NCI-H2081 treated with DMSO at 0.1 percent for 48 hours (cell line): ENCODE measurements at regions not wholly inside any gene's neighbourhood (a gene's known extent, or its start where the extent isn't known, plus 50 kb on each side); places are given as distances from the start of the nearest gene placed in this dataset.

Experiments
- DNase-seq: peaks from one replicate; lab custom pipeline; 2025; lab: John Stamatoyannopoulos, UW

DNA sequence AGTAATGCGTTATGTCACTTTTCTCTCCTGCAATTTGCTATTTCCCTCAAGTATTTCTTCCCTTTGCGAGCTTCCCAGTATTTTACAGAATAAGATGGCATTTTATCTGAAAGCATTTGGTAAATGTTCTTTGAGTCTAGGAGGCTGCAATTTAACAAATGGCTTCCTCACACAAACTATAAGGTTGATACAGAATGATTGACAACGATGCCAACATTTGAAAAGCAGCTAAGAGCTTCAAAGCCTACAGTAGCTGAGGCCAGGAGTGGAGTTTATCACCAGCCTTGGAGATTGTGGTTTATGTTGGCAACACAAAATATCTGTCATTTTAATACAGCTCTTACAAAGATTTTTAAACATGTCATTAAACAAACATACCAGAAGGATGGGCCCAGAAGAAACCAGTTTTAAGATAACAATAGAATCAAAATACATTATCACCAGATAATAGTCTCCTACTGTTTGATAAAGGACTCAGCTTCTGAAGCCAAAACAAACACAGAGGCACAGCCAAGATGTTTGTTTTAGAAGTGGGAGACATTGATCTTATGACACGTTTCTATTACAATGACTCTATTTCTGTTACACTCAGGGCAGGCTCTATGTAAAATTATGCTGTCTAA lies 711.4 kb upstream of the ACVR2A start:
- DNase-seq, result no peak

- no peak for DNase-seq
Measured at GRCh38 chr2:147125145-147125544, 719.7 kb upstream of the ACVR2A start.

- no peak for DNase-seq
Measured at GRCh38 chr2:147122944-147123343, 721.9 kb upstream of the ACVR2A start.

GRCh38 chr2:147110962-147111361 lies 733.9 kb upstream of the ACVR2A start:
- DNase-seq, result no peak

DNA sequence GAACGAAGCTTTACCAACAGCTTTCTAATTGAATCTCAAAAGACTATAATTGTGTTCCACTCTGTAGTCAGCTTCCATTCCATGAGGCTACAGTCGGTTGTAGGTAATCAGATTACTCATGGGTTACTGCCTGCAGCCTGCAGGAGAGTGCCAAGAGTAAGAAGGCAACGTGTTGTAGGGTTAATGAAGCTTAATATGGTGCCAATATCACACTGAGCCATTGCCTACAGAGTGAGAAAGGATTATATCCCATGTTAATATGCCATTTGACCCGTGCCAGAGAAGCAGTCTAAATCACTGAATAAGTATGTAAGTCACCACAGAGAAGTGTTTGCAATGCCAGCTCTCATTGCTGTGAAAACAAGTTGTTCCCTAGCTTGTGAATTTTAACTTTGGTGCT lies 734.5 kb upstream of the ACVR2A start:
- DNase-seq, result no peak

DNA sequence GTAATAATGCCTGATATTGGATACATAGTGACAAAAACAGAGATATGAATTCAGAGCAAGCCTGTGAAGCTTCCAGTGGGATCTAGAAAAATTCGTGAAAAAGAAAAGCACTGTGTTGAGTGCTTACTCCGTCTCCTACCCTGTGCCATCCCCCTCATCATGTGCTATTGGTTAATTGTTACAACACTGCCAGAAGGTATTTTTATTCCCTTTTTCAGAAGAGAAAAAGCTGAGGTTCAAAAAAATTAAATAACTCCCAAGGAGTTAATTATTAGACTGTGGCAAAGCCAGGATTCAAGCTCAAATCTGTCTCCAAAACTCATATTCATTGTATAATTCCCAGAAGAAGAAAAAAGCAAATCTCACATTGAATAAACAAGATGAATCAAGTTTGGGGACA lies 735.5 kb upstream of the ACVR2A start:
- no peak for DNase-seq

DNA sequence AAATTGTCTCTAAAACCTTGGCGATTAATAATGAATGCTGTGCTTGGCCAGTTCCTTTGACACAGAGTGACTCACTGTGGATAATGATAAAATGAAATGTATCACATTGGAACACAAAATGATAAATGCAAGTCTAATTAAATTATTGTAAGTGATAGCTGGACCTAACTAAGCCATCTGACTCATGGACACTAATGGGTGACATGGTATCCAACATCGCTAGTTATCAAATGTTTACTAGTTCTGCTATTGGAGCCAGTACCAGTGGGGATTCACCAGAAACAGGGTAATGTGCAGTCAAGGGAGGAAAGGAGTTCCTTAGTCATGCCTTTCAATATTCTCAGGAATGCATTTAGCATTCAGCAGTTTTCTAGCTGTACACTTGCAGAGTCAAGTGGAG lies 736.3 kb upstream of the ACVR2A start:
- DNase-seq, result no peak

DNA sequence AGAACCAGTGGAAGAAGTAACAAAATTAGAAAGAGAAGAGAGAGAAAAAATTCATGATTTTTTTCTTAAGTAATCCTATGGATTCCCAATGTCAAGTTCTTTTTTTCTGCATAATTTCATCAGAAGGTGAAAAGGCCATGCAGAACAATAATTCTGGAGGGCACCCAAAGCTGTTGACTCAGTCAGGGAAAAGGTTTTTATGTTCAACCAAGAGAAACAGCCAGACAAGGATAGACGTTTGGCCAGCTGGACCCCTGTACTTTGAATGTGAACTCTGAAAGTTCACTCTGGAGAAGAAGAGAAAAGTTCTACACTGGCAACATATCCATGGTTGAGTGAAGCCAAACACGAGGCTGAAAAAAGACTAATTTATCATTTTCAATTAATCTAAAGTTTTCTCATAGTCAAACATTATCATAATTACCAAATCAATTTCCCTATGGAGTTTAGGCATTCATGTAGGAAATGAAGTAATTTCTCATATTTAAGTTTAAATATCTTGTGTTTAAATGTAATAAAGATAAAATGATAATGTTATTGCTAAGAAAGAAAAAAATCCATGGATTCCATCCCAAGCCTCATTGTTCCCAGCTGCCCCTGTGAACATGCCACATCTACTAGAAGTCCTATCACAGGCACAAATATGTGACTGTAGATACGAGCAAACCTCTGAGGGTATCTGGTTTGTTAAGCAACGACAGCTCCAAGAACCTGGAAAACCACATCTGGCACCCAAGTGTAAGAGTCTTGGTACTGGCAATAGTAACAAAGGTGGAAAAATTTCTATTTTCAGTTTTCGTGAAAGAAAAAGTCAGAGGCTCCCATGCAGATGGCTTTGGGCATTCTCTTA lies 742.7 kb upstream of the ACVR2A start:
- DNase-seq, result no peak

DNA sequence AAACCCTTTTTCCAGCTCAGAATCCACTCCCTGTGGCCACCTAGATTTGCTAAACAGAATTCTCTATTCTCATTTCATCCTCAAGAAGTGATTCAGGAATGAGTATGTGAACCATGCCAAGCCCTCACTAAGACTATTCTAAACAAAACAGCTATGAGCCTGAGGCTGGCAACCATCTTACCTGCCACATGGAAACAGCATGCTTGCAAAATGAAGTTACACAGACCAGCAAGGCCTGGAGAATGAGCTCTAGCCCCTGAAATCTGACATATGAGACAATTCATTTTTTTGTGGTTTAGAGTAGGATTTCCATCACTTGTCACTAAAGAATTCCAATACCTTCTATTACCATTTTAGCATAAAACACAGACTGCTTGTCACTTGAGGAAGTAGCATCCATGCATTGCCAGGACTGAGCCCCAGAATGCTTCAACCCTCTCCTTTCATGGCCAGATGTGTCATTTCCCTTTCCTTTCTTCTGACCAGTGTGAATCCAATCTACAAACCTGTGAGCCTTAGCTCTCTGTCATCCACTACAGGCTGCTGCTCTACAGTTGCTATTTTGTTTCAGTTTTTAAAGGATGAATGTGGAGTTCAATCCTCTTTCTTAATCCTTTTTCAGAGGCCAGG lies 744.3 kb upstream of the ACVR2A start:
- no peak for DNase-seq

GRCh38 chr2:147099845-147100244 lies 745.0 kb upstream of the ACVR2A start:
- no peak for DNase-seq

GRCh38 chr2:147098940-147099339 lies 745.9 kb upstream of the ACVR2A start:
- no peak for DNase-seq

DNA sequence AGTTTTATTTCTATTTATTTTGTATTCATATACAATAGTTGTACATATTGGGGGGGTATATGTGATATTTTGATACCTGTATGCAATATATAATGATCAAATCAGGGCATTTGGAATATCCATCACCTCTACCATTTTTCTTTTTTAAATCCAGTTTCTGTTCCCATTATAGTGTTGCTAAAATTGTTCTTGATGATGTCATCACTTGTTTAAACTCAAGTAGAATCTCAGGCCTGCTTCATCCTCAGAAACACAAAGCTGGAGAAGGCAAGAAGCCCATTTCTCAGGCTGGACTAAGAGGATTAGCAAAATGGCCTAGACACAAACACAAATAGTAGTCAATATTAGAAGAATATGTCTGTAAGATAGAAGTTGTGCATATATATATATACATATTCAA lies 747.1 kb upstream of the ACVR2A start:
- DNase-seq, result no peak

- DNase-seq, result no peak
Measured at GRCh38 chr2:147096671-147097070, 748.2 kb upstream of the ACVR2A start.

- no peak for DNase-seq
Measured at GRCh38 chr2:147095376-147095775, 749.5 kb upstream of the ACVR2A start.

DNA sequence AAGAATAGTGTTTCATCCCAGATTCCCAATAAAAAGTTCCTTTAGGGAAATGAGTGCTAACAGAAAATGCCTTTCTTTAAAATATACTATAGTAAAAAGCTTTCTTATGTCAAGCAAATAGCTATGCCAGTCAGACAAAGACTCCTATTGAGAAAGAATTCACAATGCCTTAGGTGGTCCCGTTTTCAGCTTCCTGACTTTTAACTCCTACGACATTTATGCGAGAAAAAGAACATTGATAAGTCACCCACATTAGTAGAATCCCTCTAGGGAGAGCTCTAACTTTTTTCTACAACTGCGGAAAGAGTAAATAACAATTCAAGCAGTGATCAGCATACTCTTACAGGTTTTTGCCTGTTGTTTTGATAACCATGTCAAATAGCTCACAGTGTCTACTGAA lies 750.8 kb upstream of the ACVR2A start:
- no peak for DNase-seq

DNA sequence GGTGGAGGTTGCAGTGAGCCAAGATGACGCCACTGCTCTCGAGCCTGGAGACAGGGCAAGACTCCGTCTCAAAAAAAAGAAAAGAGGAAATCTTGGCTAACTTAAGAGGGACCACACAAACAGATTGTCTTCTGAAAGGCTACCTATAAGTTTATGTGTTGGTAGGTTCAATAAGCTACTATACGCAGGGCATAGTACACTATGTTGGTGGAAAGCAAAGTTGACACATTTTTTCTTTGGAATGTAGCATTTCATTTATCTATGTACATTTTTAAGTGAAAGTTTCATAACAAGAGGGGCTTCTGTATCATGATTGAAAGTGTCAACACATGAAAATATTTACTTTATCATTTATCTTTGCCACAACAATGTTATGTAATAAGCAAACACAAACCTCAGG lies 752.6 kb upstream of the ACVR2A start:
- DNase-seq, result no peak

- no peak for DNase-seq
Measured at GRCh38 chr2:147091448-147091847, 753.4 kb upstream of the ACVR2A start.

GRCh38 chr2:147088871-147089270 lies 756.0 kb upstream of the ACVR2A start:
- no peak for DNase-seq

GRCh38 chr2:147086715-147087114 lies 758.1 kb upstream of the ACVR2A start:
- DNase-seq, result no peak

DNA sequence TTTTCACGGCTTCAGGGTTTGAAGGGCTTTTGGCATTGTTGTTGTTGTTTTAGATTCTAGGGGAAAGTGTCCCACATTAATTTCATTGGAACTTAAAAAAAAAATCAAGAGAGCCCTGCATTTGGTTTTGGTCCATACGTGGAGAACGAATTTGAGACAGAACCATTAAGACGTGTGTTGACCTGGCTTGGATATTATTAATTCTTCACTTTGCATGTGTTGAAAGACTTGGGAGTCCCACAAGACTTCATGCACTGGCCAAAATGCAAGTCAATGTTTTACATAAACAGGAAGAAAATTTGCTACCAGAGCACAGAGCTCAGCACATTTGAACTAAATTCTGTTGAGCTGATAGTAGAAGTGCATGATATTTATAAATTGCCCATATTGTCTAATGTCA lies 761.2 kb upstream of the ACVR2A start:
- no peak for DNase-seq

DNA sequence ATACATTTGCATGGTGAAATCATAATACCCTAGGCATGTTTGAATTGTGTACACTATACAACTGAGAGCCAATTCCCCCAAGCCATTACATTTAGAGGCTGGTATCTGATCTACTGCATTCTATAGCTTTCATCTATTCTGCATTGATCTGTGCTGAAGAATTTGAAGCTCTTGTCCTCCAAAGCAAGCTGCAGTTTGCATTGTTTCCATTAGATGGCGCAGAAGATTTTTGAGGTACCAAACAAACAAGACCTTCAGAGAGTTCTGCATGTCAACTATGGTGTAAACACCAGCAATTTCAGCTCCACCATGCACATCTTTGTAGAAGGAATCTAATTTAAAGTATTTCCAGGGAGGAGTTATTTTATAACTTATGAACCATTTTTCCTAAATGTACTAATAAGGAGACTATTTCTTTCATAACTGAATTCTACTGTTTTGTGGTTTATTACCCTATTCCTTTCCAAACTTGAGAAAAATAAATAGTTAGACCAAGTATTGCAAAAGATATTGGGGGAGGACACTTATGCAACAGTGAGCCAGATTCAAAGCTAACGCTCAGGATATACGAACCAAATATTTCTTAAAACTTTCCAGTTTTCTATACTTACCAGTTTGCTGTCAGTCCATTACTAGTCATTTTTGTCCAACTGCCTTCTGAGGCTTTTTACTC lies 761.8 kb upstream of the ACVR2A start:
- DNase-seq, result no peak

DNA sequence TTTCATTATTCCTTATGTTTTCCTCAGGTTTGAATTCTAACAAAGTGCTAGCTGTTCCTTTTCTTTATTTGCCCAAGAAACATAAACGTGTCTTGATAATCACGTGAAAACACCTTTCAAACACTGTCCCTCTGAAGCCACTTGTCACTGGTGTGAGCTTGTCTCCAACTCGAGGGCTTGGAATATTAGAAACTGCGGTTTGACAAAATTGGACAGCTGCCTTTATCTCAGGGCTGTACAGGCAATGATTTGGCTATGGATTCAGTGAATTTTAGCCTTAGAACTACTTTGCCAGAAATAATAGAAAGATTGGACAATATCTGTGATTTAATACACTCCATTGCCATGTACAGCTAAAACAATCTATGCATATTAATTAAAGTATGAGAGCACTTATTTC lies 763.0 kb upstream of the ACVR2A start:
- DNase-seq, result no peak

GRCh38 chr2:147076634-147077033 lies 768.2 kb upstream of the ACVR2A start:
- no peak for DNase-seq
